ENCODE measurements at regions not wholly inside any gene's neighbourhood (a gene's known extent, or its start where the extent isn't known, plus 50 kb on each side); places are given as distances from the start of the nearest gene placed in this dataset.
"Not testable (repeated sequence)": the region's sequence is repeated elsewhere in the genome, so short reads cannot be mapped to it uniquely, and the experiment has no call there.

DNA sequence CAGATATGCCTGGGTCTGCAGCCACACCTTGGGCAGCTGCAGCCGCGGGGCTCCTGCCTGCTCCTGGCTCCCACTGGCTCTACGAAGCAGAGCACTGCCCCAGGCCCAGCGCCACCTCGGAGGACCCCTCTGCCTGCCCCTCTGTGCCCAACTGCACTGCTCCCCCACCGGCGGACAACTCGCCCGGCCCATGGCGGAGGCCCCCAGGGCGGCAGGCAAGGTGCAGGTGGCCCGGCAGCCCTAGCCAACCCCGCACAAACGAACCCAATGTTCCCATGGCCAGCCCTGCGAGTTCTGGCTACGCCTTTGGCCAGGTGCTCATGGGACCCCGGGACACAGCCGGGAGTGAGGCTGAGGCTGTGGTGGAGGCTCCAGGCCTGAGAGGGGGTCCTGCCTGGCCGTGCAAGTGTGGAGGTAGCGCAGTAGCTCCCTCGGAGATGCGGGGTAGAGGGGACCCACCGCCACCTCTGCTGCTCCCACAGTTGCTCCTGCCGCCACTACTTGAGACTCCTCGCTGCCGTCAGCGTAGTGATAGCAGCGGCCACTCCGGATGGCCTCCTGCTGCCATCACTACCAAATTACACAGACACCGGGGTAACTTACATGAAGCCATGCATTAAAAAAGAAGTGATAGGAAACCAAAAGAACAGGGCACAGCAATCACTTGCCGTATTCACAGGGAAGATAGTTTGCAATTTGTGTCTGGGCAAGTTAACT lies 97.3 kb upstream of the SP4 start:
- no peak for DNase-seq

DNA sequence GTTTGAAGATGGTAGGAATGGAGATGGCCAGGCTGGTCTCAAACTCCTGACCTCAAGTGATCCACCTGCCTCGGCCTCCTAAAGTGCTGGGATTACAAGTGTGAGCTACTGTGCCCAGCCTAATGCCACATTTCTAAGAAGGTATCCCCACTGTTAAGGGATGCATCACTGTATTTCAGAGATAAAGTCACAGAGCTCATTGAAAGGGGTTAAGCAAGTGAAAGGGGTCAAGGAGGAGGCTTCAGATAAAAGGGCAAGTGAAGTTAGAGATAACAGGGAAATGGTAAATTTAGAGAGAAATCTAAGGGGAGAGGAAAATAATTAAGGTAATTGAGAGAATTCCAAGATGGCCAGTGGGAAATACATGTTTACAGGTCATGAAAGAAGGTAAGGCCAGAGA lies 93.0 kb upstream of the SP4 start:
- no peak for DNase-seq

DNA sequence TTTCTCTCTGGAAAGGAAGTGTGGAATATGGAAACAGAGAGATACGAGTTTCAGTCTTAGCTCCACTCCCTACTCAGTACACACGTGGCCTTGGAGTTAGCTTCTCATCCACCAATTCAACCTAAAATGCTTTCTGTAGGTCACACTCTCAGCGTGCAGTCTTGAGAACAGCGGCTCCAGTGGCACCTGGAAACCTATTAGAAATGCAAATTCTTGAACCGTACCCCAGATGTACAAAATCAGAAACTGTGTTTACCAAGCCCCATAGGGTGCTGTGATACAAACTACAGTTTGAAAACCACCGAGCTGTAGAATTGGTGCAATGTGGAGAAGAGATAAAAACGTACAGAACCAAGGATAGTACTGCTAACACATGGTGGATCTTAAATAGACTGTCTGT lies 91.1 kb upstream of the SP4 start:
- no peak for DNase-seq

DNA sequence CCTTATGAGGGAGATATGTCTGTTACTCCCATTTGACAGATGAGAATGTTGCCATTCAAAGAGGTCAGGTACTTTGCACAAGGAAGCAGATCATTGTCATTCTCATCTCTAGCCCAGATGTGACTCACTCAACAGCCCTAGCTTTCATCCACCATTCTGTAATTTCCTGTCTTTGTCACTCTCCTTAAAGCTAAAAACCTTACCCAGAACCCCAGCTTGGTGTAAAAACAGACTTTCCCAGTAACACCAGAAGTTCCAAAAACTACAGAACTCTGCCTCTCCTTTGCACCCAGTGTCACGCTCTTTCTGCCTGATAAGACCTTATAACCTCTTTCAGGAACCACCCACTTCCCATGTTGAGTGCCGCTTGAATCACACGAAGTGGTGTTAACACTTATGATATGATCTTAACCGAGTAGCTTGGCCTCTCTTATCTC lies 89.1 kb upstream of the SP4 start:
- DNase-seq, result no peak

- not testable (repeated sequence) for DNase-seq
Measured at GRCh38 chr7:21344900-21345299, 83.0 kb upstream of the SP4 start.

GRCh38 chr7:21345361-21345760 lies 82.5 kb upstream of the SP4 start:
- no peak for DNase-seq

- no peak for DNase-seq
Measured at GRCh38 chr7:21346297-21346696, 81.6 kb upstream of the SP4 start.

DNA sequence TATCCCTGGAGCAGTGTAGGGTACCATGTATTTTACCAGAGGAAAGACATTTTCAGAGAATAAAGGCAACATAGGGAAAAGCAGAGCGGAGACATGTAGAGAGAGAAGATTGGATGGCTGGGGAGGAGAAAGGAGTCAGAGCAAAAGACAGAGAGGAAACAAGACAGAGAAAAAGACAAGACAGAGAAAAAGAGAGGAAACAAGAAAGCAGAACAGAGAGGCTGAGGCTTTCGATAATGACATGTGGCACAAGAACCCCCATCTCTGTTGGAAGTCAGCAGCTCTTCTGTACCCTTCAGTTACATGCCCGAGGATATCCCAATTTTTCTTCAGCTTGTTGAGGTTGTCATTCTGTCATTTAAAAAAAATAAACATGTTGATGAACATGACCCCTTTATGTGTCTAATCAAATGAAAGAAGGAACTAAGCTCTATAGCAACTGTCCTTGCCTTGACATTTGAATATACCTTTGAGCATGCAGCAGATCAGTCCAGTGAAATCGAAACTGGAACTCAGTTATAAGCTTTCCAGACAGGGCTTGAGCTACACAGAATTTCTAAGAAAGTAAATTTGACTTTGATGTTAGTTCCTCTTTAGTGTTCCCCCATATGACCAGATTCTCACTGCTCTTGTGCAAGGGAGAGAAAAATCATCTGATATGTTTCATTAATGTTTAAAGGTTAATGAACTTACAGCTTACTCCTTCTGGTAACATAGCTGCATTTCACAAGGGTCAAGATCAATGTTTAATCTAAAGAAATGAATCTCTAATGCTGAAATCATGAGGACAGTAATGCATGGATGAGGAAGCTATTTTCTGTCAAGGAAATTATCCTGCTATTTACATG lies 75.1 kb upstream of the SP4 start:
- DNase-seq, result no peak

DNA sequence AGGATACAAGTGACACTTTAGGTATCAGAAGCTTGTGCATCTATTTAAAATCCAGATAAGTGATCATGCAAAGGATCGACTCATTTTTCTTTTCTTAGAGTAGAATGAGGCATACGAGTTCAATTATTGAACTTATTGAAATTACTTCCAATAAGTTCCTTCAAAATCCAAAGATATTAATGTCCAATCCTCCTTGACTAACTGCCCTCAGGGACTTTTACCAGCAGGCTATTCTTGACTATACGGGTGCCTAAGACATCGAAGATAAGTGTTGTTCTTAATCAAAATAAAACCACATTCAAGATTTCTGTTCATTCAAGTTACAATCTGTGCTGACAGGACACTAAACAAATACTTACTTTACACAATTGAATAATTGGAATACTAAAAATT lies 74.5 kb upstream of the SP4 start:
- DNase-seq, result no peak

DNA sequence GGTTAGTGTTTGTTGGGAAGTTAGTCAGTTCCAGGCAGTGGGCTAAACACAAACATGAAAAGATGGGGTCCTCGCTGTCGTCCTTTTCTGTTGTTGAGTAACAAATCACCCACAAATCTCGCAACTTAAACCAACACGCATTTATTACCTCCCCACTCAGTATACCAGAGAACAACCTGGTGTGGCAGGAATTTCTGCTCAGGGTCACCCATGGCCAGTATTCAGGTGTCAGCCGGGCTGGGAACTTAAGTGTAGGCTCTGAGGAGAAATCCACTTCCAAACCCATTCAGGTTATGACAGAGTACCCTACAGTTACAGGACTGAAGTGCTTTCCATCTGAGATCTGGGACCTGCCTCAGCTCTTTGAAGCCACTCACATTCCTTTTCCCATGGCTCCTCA lies 73.6 kb upstream of the SP4 start:
- DNase-seq, result no peak

GRCh38 chr7:21355406-21355874 lies 72.4 kb upstream of the SP4 start:
- DNase-seq, result no peak

DNA sequence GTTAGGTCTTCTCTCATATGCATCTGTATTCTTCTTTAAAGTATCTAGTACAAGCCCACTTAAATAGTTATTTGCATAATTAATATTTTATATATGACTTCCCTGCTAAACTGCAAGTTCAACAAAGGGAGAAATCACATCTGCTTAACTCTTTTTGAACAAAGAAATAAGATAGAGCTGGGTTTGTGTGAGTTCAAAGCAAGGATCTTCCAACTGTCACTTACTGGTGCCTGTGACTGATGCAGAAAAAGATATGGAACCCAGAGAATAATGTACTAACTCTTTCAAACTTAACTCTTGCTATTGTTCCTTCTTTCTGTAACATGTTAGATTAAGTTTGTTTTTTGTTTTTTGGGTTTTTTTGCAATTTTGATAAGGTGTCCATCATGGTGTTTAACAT lies 71.3 kb upstream of the SP4 start:
- DNase-seq, result no peak

DNA sequence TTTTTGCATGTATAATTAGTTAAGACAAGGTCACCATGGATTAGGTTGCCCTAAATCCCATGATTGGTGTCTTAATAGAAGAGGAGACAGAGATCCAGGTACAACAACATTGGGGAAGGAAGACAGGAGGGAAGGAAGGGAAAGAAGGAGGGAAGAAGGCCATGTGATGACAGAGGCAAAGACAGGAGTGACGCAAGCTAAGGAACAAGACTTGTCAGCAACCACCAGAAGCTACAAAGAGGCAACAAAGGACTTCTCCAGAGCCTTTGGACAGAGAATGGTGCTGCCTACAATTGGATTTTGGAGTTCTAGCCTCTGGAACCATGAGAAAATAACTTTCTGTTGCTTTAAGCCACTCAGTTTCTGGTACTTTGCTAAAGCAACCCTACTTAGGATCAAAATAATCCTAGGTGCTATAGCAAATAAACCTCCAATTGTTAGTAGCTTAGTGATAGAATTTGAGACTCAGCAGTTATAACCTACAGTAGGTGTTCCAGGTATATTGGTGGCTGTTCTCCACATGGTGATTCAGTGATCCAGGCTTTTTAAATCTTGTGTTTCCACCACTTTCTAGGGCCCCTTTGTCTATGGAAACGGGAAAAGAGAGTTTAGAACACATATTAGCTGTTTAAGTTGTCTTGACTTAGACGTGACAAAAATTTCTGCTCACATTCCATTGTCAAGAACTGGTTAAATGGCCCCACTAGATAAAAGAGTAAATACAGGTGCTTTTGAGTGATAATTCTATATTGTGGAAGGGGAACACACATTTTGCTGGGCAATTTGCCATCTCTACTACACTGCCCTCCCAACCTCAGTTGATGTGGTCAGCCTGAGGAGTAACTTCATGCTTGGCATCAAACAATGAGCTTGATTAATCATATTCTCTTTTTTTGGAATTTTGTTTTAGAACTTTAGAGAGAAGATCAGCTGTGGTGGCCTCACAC lies 70.5 kb upstream of the SP4 start:
- DNase-seq, result no peak

DNA sequence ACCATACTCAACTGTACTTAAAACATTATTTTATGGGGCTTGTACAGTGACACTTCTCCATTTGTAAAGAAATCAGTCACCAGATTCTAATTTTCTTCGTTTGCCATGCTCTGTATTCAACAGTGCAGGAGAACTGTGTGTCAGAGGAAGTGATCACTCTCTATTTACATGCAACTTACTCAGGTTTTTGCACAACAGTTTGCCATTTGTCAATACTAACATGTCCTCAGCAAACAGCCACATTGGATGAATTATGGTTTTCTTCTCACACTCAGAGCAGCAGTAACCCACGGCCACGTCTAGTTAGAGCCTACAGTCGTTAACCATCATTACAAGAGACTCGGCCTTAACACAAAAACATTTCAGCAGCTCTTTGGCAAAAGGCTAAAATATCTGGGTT lies 69.2 kb upstream of the SP4 start:
- DNase-seq, result no peak

DNA sequence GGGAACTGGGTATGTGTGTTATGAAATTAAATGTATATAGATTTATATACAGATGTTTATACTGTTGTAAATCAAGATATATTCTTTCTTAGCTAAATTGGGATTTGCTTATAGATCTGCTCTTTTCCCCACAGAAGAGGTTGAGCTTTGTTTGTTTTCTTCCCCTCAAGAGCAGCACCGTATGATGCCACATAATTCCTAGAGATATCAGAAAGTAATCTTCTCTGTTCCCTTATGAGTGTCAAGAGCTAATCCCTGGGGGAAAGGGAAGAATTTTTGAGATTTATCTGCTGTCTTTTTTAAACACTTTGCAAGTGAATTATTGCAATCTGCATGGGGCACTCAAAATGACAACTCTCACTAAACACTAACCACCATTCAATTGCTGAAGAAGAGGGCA lies 68.7 kb upstream of the SP4 start:
- DNase-seq, result no peak

GRCh38 chr7:21361413-21362125 lies 66.3 kb upstream of the SP4 start:
- no peak for DNase-seq

GRCh38 chr7:21364801-21365271 lies 63.0 kb upstream of the SP4 start:
- DNase-seq, result no peak

DNA sequence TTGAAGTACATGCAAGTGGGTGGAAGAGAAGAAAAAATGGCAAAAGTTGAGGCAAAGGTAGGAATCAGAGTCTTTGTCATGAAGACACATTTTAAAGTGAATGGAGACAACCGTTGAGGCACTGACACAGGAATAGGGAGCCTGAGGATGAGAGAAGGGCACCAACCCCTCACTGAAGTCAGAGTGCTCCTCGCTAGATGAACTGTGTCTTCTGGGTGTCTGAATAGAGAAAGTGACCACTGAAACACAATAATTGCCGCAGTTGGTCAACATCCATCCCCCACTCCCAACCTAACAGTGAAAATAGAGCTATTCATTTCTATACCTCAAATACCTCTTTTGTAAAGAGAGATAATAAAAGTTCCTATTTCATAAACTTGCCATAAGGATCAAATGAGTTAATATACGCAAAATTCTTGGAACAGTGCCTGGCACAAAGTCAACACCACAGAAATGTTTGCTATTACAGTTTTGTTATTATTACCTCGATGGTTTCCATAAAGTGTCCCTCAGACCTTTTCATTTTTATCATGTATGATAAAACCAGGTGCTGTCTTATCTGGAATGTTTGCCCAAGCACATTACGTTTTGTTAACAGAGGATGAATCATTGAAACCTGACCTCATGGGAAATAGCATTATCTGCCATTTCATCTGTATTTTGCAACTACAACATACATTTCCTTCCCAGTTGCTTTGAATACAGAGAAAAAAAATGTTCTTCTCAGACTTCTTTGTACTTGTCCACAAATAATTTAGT lies 61.8 kb upstream of the SP4 start:
- no peak for DNase-seq

DNA sequence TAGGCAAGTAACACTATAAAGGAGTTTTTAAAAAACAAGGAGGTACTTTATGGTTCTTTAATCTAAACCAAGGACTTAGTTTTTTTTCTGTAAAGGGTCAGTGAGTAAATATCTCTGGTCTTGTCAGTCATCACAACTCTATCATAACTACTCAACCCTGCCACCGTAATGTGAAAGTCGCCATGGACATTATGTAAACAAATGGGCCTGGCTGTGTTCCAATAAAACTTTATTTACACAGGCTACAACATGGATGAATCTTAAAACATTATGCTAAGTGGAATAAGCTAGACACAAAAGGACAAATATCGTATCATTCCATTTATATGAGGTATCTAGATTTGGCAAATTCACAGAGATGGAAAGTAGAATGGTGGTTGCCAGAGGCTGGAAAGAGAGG lies 60.8 kb upstream of the SP4 start:
- DNase-seq, result no peak

DNA sequence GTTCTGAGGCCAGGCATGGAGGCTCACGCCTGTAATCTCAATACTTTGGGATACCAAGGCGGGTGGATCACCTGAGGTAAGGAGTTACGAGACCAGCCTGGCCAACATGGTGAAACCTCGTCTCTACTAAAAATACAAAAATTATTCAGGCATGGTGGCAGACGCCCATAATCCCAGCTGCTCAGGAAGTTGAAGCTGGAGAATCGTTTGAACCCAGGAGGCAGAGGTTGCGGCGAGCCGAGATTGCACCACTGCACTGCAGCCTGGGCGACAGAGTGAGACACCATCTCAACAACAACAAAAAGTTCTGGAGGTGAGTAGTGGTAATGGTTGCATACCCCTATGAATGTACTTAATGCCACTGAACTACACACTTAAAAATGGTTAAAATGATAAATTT lies 60.3 kb upstream of the SP4 start:
- DNase-seq, result no peak

DNA sequence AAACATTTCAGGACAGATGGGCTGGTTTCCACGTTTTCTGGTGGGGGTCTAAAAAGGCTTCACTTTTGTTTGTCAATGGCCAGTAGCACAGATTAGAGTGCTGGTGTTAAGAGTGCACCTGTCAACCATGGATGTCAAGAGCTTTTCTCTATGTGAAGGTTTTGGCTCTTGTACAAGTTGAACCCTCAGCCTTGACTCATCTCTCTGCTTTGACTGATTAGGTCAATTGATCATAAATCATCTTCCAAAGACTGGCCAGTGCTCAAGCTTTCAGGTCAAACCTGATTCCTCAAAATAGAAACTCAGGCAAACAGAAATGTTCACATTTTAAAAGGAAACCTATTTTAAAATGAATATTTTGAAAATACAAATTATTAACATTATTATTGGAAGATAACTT lies 59.6 kb upstream of the SP4 start:
- no peak for DNase-seq

Data from fibroblast of skin of abdomen (primary cell).